Common myeloid progenitor, CD34-positive (primary cell): ENCODE measurements at regions not wholly inside any gene's neighbourhood (a gene's known extent, or its start where the extent isn't known, plus 50 kb on each side); places are given as distances from the start of the nearest gene placed in this dataset.

Experiments
- CTCF ChIA-PET: fragments of 350-600 bp; sonication (Branson Sonifier 250); formaldehyde crosslinking; loops from one replicate; lab custom pipeline; 2021; ENCODE audit warnings: antibody characterized with exemption; lab: Charles Lee
- POLR2A ChIA-PET: fragments of 350-600 bp; sonication (Branson Sonifier 250); formaldehyde crosslinking; loops from one replicate; lab custom pipeline; 2021; ENCODE audit warnings: antibody characterized with exemption; lab: Charles Lee
- DNase-seq, 3 donors: peaks; one replicate each; pipeline versions ENCODE4 v3.0.0 to v3.0.0-alpha.2; 2013
- H3K27ac ChIP-seq, 2 experiments: 1 replicate in 1 of 2; 2 replicates in 1 of 2; pipeline ENCODE4 v1.7.0; 2013; ENCODE audit warnings: inconsistent platforms in 2 of 2, low read length in 2 of 2, mild to moderate bottlenecking in 2 of 2, low read depth in 1 of 2, moderate library complexity in 1 of 2; ENCODE audit not compliant: severe bottlenecking in 2 of 2, insufficient read depth in 1 of 2, poor library complexity in 1 of 2
- H3K27me3 ChIP-seq, 5 experiments: replicated peaks in 2 of 5; 1 replicate in 3 of 5; 2 replicates in 2 of 5; pipeline versions ENCODE4 v1.6.1 to v1.7.0; 2013; ENCODE audit warnings: low read length in 4 of 5, mild to moderate bottlenecking in 2 of 5, moderate library complexity in 2 of 5, inconsistent platforms in 1 of 5; ENCODE audit not compliant: insufficient read depth in 5 of 5, control insufficient read depth in 4 of 5
- H3K36me3 ChIP-seq, 4 experiments: 1 replicate in 2 of 4; 2 replicates in 2 of 4; pipeline versions ENCODE4 v1.6.1 to v1.7.0; 2013; ENCODE audit warnings: low read length in 3 of 4, control low read depth in 1 of 4, mild to moderate bottlenecking in 1 of 4; ENCODE audit not compliant: control insufficient read depth in 4 of 4, insufficient read depth in 4 of 4
- H3K4me1 ChIP-seq, 4 experiments: 1 replicate in 3 of 4; 2 replicates in 1 of 4; pipeline versions ENCODE4 v1.6.1 to v1.7.1; 2013; ENCODE audit warnings: low read length in 3 of 4, mild to moderate bottlenecking in 3 of 4, control low read depth in 1 of 4, inconsistent platforms in 1 of 4, moderate library complexity in 1 of 4; ENCODE audit not compliant: control insufficient read depth in 4 of 4, insufficient read depth in 4 of 4; ENCODE audit errors: control extremely low read depth in 1 of 4
- H3K4me3 ChIP-seq, 7 experiments: 1 replicate in 4 of 7; 2 replicates in 3 of 7; pipeline versions ENCODE4 v1.5.1 to v1.7.0; 2013; ENCODE audit warnings: mild to moderate bottlenecking in 7 of 7, low read length in 6 of 7, moderate library complexity in 6 of 7, inconsistent platforms in 2 of 7, low read depth in 2 of 7, control low read depth in 1 of 7; ENCODE audit not compliant: insufficient read depth in 4 of 7, control insufficient read depth in 1 of 7; ENCODE audit errors: extremely low read depth in 1 of 7
- H3K9me3 ChIP-seq, 5 experiments: 1 replicate in 4 of 5; 2 replicates in 1 of 5; pipeline versions ENCODE4 v1.6.1 to v1.7.1; 2013; ENCODE audit warnings: low read length in 4 of 5, mild to moderate bottlenecking in 2 of 5, inconsistent platforms in 1 of 5, low read depth in 1 of 5, moderate library complexity in 1 of 5; ENCODE audit not compliant: control insufficient read depth in 4 of 5, insufficient read depth in 2 of 5; ENCODE audit errors: control extremely low read depth in 1 of 5
- WGBS: methylation state at CpG from one replicate; pipeline ENCODE4 v1.1.5; 2013; ENCODE audit not compliant: insufficient coverage; 5-methylcytosine and 5-hydroxymethylcytosine counted together

GRCh38 chr6:167564416-167565250 is 239.7 kb downstream of the TTLL2 start:
- Histone ChIP-seq H3K27ac (no peak overlapping the region), H3K9me3 (no peaks in the 10 kb centered on the region), H3K36me3 (no peaks in the 10 kb centered on the region), H3K4me1 (peaks cover 0 to 5% (median 2%) of the 10 kb centered on the region in 4 experiments), H3K27me3 (peaks cover 0 to 2% (median 0%) of the 10 kb centered on the region in 5 experiments), H3K4me3 (no peak overlapping the region)
- WGBS: 98% methylated on average over 6 of the region's 16 CpGs
- POLR2A ChIA-PET: no interaction called here
- CTCF ChIA-PET: no interaction called here
- DNase-seq: no peak

GRCh38 chr6:167565388-167565787 is 240.5 kb downstream of the TTLL2 start:
- POLR2A ChIA-PET: no interaction called here
- Histone ChIP-seq H3K4me1 (peaks cover 0 to 5% (median 2%) of the 10 kb centered on the region in 4 experiments), H3K9me3 (no peaks in the 10 kb centered on the region), H3K4me3 (no peak overlapping the region), H3K36me3 (no peaks in the 10 kb centered on the region), H3K27ac (no peak overlapping the region), H3K27me3 (no peaks in the 10 kb centered on the region)
- DNase-seq: no peak
- CTCF ChIA-PET: no interaction called here
- 100% methylated on average over 2 of the region's 3 CpGs for WGBS

GRCh38 chr6:167565884-167566599 is 241.2 kb downstream of the TTLL2 start:
- 87% methylated on average over 14 of the region's 18 CpGs for WGBS
- DNase-seq: no peak
- Histone ChIP-seq H3K4me1 (peaks cover 0 to 2% (median under 1%) of the 10 kb centered on the region in 4 experiments), H3K36me3 (no peaks in the 10 kb centered on the region), H3K27ac (no peak overlapping the region), H3K27me3 (no peaks in the 10 kb centered on the region), H3K4me3 (no peak overlapping the region), H3K9me3 (no peaks in the 10 kb centered on the region)
- POLR2A ChIA-PET: no interaction called here
- CTCF ChIA-PET: no interaction called here

GRCh38 chr6:167566711-167567141 is 241.8 kb downstream of the TTLL2 start:
- Histone ChIP-seq H3K4me1 (no peaks in the 10 kb centered on the region), H3K27me3 (no peaks in the 10 kb centered on the region), H3K27ac (no peak overlapping the region), H3K36me3 (no peaks in the 10 kb centered on the region), H3K9me3 (no peaks in the 10 kb centered on the region), H3K4me3 (no peak overlapping the region)
- over 99% methylated on average over 9 of the region's 13 CpGs for WGBS
- POLR2A ChIA-PET: no interaction called here
- no peak for DNase-seq
- CTCF ChIA-PET: no interaction called here

- ChIA-PET CTCF (interaction anchor here (1.0 to 2.0 kb wide), 2 partner anchors 11 to 81 kb away, joined by 3 to 4 read pairs; no protein-coding TSS in a partner anchor), POLR2A (no interaction called here)
- Histone ChIP-seq H3K4me1 (no peaks in the 10 kb centered on the region), H3K27me3 (no peaks in the 10 kb centered on the region), H3K27ac (no peak overlapping the region), H3K4me3 (no peak overlapping the region), H3K9me3 (no peaks in the 10 kb centered on the region), H3K36me3 (no peaks in the 10 kb centered on the region)
- 93% methylated on average over 26 of the region's 26 CpGs for WGBS
- no peak for DNase-seq
Measured at GRCh38 chr6:167567142-167568033, 242.5 kb downstream of the TTLL2 start.

- Histone ChIP-seq H3K4me1 (no peaks in the 10 kb centered on the region), H3K4me3 (no peak overlapping the region), H3K36me3 (no peaks in the 10 kb centered on the region), H3K27ac (no peak overlapping the region), H3K9me3 (no peaks in the 10 kb centered on the region), H3K27me3 (peaks cover 0 to 4% (median 0%) of the 10 kb centered on the region in 5 experiments)
- no peak for DNase-seq
- WGBS: 83% methylated on average over 15 of the region's 18 CpGs
- CTCF ChIA-PET: interaction anchor here (1.0 to 2.0 kb wide), 2 partner anchors 10 to 80 kb away, joined by 3 to 4 read pairs; no protein-coding TSS in a partner anchor
- POLR2A ChIA-PET: no interaction called here
Measured at GRCh38 chr6:167568407-167569024, 243.6 kb downstream of the TTLL2 start.
